ENCODE measurements at regions not wholly inside any gene's neighbourhood (a gene's known extent, or its start where the extent isn't known, plus 50 kb on each side); places are given as distances from the start of the nearest gene placed in this dataset.

GRCh38 chr11:82225930-82226329, 507.7 kb downstream of the FAM181B start:
- no peaks in the 10 kb centered on the region for H3K36me3 ChIP-seq
- peaks cover 4% of the 10 kb centered on the region for H3K27me3 ChIP-seq
- H3K9me3 ChIP-seq (ENCODE audit: low read depth), result no peaks in the 10 kb centered on the region
- TF ChIP-seq CTCF (IDR thresholded peaks at IDR 0.05; ENCODE audit: low read depth, low read length), result no peak
- H3K4me1 ChIP-seq (ENCODE audit: low read depth), result no peaks in the 10 kb centered on the region
- DNase-seq (ENCODE audit: low read depth in 1 of 2, low spot score in 1 of 2), result no peak
- H3K27ac ChIP-seq, result no peak overlapping the region
- H3K4me3 ChIP-seq, result no peak overlapping the region

GRCh38 chr11:82225502-82225901, 508.2 kb downstream of the FAM181B start:
- H3K9me3 ChIP-seq (ENCODE audit: low read depth), result no peaks in the 10 kb centered on the region
- no peak for TF ChIP-seq CTCF (IDR thresholded peaks at IDR 0.05; ENCODE audit: low read depth, low read length)
- H3K4me1 ChIP-seq (ENCODE audit: low read depth), result no peaks in the 10 kb centered on the region
- H3K36me3 ChIP-seq, result no peaks in the 10 kb centered on the region
- no peak overlapping the region for H3K4me3 ChIP-seq
- H3K27me3 ChIP-seq, result peaks cover 1% of the 10 kb centered on the region
- no peak overlapping the region for H3K27ac ChIP-seq
- no peak for DNase-seq (ENCODE audit: low read depth in 1 of 2, low spot score in 1 of 2)

GRCh38 chr11:82216927-82217570, 516.6 kb downstream of the FAM181B start:
- no peak for DNase-seq (ENCODE audit: low read depth in 1 of 2, low spot score in 1 of 2)
- no peak for TF ChIP-seq CTCF (IDR thresholded peaks at IDR 0.05; ENCODE audit: low read depth, low read length)
- no peaks in the 10 kb centered on the region for H3K9me3 ChIP-seq (ENCODE audit: low read depth)
- H3K4me3 ChIP-seq, result no peak overlapping the region
- no peaks in the 10 kb centered on the region for H3K36me3 ChIP-seq
- H3K27me3 ChIP-seq, result peaks cover 4% of the 10 kb centered on the region
- H3K27ac ChIP-seq, result no peak overlapping the region
- no peaks in the 10 kb centered on the region for H3K4me1 ChIP-seq (ENCODE audit: low read depth)

GRCh38 chr11:82210011-82210410, 523.7 kb downstream of the FAM181B start:
- H3K36me3 ChIP-seq, result no peaks in the 10 kb centered on the region
- H3K4me3 ChIP-seq, result no peak overlapping the region
- no peaks in the 10 kb centered on the region for H3K4me1 ChIP-seq (ENCODE audit: low read depth)
- peaks cover 4% of the 10 kb centered on the region for H3K27me3 ChIP-seq
- no peak overlapping the region for H3K27ac ChIP-seq
- no peaks in the 10 kb centered on the region for H3K9me3 ChIP-seq (ENCODE audit: low read depth)
- no peak for TF ChIP-seq CTCF (IDR thresholded peaks at IDR 0.05; ENCODE audit: low read depth, low read length)
- no peak for DNase-seq (ENCODE audit: low read depth in 1 of 2, low spot score in 1 of 2)

- Histone ChIP-seq H3K36me3 (no peaks in the 10 kb centered on the region), H3K27me3 (no peaks in the 10 kb centered on the region), H3K4me3 (no peak overlapping the region), H3K4me1 (ENCODE audit: low read depth) (no peaks in the 10 kb centered on the region), H3K9me3 (ENCODE audit: low read depth) (no peaks in the 10 kb centered on the region), H3K27ac (no peak overlapping the region)
- no peak for DNase-seq (ENCODE audit: low read depth in 1 of 2, low spot score in 1 of 2)
- TF ChIP-seq CTCF (IDR thresholded peaks at IDR 0.05; ENCODE audit: low read depth, low read length), result no peak
Measured at GRCh38 chr11:82195283-82195682, 538.4 kb downstream of the FAM181B start.
